ENCODE measurements at regions not wholly inside any gene's neighbourhood (a gene's known extent, or its start where the extent isn't known, plus 50 kb on each side); places are given as distances from the start of the nearest gene placed in this dataset.

DNA sequence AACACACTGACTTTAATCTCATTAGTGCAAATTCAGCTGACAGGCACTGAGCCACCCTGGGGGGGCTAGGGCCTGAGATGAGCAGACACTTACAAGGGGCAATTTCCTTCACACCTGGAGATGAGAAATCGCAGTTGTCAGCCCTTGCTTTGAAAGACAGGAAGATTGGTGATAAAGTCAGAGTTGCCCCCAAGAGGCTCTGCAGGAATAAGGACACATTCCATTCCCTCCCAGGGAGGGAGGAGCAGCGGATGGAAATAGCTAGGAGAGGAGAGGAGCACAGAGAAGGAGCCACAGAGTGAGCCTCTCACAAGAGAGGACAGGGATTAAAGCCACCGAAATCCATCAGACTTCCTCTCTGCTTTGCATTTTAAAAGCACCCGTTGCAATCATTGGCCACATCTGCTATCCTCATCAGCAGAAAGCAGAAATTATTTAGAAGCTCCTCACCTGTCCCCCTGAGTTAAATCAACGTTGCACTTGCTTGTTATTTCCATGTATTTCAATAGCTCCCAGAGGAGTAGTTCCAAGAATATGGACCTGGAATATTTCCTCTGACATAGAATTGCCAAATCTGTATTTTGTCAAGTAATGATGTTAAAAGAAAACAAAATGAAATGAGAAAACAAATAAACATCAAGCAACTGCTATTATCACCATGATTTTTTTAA lies 213.7 kb downstream of the BARX2 start:
- ATAC-seq (no peak), DNase-seq (ENCODE audit: low read depth, low spot score) (no peak)
- TF ChIP-seq, protein P1, sequence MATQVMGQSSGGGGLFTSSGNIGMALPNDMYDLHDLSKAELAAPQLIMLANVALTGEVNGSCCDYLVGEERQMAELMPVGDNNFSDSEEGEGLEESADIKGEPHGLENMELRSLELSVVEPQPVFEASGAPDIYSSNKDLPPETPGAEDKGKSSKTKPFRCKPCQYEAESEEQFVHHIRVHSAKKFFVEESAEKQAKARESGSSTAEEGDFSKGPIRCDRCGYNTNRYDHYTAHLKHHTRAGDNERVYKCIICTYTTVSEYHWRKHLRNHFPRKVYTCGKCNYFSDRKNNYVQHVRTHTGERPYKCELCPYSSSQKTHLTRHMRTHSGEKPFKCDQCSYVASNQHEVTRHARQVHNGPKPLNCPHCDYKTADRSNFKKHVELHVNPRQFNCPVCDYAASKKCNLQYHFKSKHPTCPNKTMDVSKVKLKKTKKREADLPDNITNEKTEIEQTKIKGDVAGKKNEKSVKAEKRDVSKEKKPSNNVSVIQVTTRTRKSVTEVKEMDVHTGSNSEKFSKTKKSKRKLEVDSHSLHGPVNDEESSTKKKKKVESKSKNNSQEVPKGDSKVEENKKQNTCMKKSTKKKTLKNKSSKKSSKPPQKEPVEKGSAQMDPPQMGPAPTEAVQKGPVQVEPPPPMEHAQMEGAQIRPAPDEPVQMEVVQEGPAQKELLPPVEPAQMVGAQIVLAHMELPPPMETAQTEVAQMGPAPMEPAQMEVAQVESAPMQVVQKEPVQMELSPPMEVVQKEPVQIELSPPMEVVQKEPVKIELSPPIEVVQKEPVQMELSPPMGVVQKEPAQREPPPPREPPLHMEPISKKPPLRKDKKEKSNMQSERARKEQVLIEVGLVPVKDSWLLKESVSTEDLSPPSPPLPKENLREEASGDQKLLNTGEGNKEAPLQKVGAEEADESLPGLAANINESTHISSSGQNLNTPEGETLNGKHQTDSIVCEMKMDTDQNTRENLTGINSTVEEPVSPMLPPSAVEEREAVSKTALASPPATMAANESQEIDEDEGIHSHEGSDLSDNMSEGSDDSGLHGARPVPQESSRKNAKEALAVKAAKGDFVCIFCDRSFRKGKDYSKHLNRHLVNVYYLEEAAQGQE (IDR thresholded peaks at IDR 0.05; ENCODE audit: insufficient read depth in 1 of 2, low read depth in 2 of 2, low read length in 1 of 2) = no peak
- TF ChIP-seq, protein P2, sequence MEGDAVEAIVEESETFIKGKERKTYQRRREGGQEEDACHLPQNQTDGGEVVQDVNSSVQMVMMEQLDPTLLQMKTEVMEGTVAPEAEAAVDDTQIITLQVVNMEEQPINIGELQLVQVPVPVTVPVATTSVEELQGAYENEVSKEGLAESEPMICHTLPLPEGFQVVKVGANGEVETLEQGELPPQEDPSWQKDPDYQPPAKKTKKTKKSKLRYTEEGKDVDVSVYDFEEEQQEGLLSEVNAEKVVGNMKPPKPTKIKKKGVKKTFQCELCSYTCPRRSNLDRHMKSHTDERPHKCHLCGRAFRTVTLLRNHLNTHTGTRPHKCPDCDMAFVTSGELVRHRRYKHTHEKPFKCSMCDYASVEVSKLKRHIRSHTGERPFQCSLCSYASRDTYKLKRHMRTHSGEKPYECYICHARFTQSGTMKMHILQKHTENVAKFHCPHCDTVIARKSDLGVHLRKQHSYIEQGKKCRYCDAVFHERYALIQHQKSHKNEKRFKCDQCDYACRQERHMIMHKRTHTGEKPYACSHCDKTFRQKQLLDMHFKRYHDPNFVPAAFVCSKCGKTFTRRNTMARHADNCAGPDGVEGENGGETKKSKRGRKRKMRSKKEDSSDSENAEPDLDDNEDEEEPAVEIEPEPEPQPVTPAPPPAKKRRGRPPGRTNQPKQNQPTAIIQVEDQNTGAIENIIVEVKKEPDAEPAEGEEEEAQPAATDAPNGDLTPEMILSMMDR (IDR thresholded peaks at IDR 0.05) = no peak
- no peak for TF ChIP-seq TCF7L2 (IDR thresholded peaks at IDR 0.05; ENCODE audit: low read depth, low read length)
- TF ChIP-seq POLR2AphosphoS5 (IDR thresholded peaks at IDR 0.05; ENCODE audit: low read depth, low read length) = no peak
- in situ Hi-C loops (cut with HindIII; ENCODE audit: low pct_unique_long_range_greater_than_20kb, low sequenced_read_pairs) (no loop called here), intact Hi-C loops (cut with micrococcal nuclease; ENCODE audit: unreplicated experiment) (no loop called here)
- Histone ChIP-seq H3K27ac (ENCODE audit: low read length) (no peak overlapping the region), H3K4me3 (ENCODE audit: low read depth in 2 of 2, low read length in 2 of 2) (no peak overlapping the region), H3K36me3 (ENCODE audit: control insufficient read depth, insufficient read depth, low read length) (no peaks in the 10 kb centered on the region), H3K9me3 (ENCODE audit: control insufficient read depth, insufficient read depth, low read depth, low read length) (no peaks in the 10 kb centered on the region), H3K27me3 (ENCODE audit: control insufficient read depth, insufficient read depth, low read length) (no peaks in the 10 kb centered on the region), H3K4me1 (ENCODE audit: control insufficient read depth, insufficient read depth, low read length) (no peaks in the 10 kb centered on the region)
- BruUV-seq (replicated peaks) = no TSS peak
- CTCF ChIA-PET = interaction anchor here (0.7 kb wide), 1 partner anchor 660 kb away, joined by 3 read pairs; no protein-coding TSS in a partner anchor
- POLR2A ChIA-PET = no interaction called here

DNA sequence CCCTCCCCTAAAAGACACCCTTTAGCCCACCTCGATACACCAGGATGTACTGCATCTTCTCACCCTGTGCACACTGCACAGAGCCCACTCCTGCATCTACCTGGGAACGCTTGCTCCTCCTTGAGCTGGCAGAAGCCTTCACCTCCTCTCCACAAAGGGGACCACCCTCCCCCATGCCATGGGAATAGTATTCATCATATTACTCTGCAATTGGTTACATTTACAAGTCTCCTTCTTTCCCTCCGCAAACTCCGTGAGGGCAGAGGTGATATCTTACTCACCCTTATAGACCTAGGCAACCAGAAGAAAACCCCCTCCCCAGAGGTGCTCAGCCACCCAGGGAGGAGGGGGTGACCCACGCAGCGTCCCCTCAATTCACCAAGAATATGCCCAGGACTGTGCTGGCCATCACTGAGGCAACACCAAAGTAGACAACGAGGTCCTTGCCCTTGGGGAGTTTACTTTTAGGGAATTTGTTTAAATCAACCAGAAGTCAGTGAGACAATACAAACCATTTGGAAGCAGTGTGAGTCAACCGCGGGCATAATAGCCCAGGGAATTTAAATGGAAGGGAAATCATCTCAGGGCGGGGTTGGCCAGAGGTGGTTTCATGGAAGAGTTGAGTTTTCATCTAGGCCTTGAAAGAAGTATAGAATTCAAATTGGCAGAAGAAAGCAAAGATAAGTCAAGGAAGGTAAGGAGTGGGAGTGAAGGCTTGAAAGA lies 214.5 kb downstream of the BARX2 start:
- in situ Hi-C loops (cut with HindIII; ENCODE audit: low pct_unique_long_range_greater_than_20kb, low sequenced_read_pairs) = no loop called here
- Histone ChIP-seq H3K36me3 (ENCODE audit: control insufficient read depth, insufficient read depth, low read length) (no peaks in the 10 kb centered on the region), H3K27ac (ENCODE audit: low read length) (no peak overlapping the region), H3K4me3 (ENCODE audit: low read depth in 2 of 2, low read length in 2 of 2) (no peak overlapping the region), H3K27me3 (ENCODE audit: control insufficient read depth, insufficient read depth, low read length) (no peaks in the 10 kb centered on the region), H3K9me3 (ENCODE audit: control insufficient read depth, insufficient read depth, low read depth, low read length) (no peaks in the 10 kb centered on the region), H3K4me1 (ENCODE audit: control insufficient read depth, insufficient read depth, low read length) (no peaks in the 10 kb centered on the region)
- no TSS peak for BruUV-seq (replicated peaks)
- no peak for ATAC-seq
- TF ChIP-seq TCF7L2 (IDR thresholded peaks at IDR 0.05; ENCODE audit: low read depth, low read length) (no peak), POLR2AphosphoS5 (IDR thresholded peaks at IDR 0.05; ENCODE audit: low read depth, low read length) (no peak)
- TF ChIP-seq, protein P1 (IDR thresholded peaks at IDR 0.05; ENCODE audit: insufficient read depth in 1 of 2, low read depth in 2 of 2, low read length in 1 of 2) = no peak
- no peak for DNase-seq (ENCODE audit: low read depth, low spot score)
- CTCF ChIA-PET = no interaction called here
- intact Hi-C loops (cut with micrococcal nuclease; ENCODE audit: unreplicated experiment) = no loop called here
- POLR2A ChIA-PET = no interaction called here
